ENCODE measurements at regions not wholly inside any gene's neighbourhood (a gene's known extent, or its start where the extent isn't known, plus 50 kb on each side); places are given as distances from the start of the nearest gene placed in this dataset.

GRCh38 chr13:97710797-97711196 lies 242.7 kb upstream of the IPO5 start:
- TF ChIP-seq YY1 (IDR thresholded peaks at IDR 0.05; ENCODE audit: insufficient read depth, insufficient read length), result no peak
- TF ChIP-seq ZNF274 (IDR thresholded peaks at IDR 0.05; ENCODE audit: low read depth, low read length), result no peak

Data from NT2/D1 (cell line).